ENCODE measurements at regions not wholly inside any gene's neighbourhood (a gene's known extent, or its start where the extent isn't known, plus 50 kb on each side); places are given as distances from the start of the nearest gene placed in this dataset.
"Not testable (repeated sequence)": the region's sequence is repeated elsewhere in the genome, so short reads cannot be mapped to it uniquely, and the experiment has no call there.

GRCh38 chr3:177628095-177628719 is 430.9 kb upstream of the TBL1XR1 start:
- not testable (repeated sequence) for TF ChIP-seq MXI1 (conservative IDR thresholded peaks at IDR 0.05; ENCODE audit: poor library complexity, severe bottlenecking); CTCF (IDR thresholded peaks at IDR 0.05; ENCODE audit: poor library complexity, severe bottlenecking)

Measured in neural cell (in vitro differentiated cells).